ENCODE measurements at regions not wholly inside any gene's neighbourhood (a gene's known extent, or its start where the extent isn't known, plus 50 kb on each side); places are given as distances from the start of the nearest gene placed in this dataset.
"Not testable (repeated sequence)": the region's sequence is repeated elsewhere in the genome, so short reads cannot be mapped to it uniquely, and the experiment has no call there.

DNA sequence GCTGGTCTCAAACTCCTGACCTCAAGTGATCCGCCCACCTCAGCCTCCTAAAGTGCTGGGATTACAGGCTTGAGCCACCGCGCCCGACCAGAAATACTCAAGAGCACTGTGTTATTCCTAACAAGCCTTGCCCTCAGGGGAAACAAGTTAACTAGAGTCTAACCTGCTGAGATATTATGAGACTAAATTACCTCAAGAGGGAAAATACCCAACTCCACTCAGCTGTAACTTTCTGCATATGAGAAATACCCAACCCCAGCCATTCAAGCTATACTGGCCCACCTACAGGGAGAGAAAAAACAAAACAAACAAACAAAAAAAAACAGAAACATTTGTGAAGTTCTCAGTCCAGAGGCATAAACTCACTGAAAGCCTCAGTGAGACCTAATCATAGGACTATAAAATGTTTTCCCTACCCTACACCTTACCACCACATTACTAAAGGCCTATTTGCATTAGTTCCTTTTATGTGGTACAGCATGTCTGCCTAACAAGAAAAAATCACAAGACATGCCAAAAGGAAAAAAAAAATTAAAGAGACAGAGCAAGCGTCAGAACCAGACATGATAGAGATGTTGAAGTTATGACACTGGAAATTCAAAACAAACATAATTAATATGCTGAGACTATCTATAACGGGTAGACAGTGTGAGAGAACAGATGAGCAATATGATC lies 876.0 kb downstream of the FSTL5 start:
- TF ChIP-seq, protein P1, sequence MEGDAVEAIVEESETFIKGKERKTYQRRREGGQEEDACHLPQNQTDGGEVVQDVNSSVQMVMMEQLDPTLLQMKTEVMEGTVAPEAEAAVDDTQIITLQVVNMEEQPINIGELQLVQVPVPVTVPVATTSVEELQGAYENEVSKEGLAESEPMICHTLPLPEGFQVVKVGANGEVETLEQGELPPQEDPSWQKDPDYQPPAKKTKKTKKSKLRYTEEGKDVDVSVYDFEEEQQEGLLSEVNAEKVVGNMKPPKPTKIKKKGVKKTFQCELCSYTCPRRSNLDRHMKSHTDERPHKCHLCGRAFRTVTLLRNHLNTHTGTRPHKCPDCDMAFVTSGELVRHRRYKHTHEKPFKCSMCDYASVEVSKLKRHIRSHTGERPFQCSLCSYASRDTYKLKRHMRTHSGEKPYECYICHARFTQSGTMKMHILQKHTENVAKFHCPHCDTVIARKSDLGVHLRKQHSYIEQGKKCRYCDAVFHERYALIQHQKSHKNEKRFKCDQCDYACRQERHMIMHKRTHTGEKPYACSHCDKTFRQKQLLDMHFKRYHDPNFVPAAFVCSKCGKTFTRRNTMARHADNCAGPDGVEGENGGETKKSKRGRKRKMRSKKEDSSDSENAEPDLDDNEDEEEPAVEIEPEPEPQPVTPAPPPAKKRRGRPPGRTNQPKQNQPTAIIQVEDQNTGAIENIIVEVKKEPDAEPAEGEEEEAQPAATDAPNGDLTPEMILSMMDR (IDR thresholded peaks at IDR 0.05; ENCODE audit: control insufficient read depth, insufficient read depth, low read depth, low read length, missing control alignments) = no peak
- H3K4me3 ChIP-seq (ENCODE audit: control insufficient read depth, low read depth, low read length) = no peak overlapping the region
- no peak for DNase-seq (ENCODE audit: low read depth)

DNA sequence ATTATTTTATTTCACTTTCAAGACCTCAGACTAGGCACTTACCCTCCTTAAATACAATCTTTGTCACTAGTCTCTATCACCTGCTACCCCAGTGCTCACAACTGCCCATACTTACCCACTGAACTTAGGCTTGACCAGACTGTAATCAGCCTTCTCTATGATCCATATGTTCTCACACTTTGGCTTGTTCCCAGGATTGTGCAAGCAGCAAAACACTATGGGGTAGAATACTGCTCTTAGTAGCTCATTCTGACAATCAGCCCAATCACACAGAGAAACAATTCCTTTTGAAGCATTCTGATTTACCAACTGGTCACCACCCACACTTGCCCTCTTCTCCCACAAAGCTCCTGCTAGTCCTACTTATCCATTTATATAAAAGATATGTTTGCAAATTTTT lies 878.3 kb downstream of the FSTL5 start:
- H3K4me3 ChIP-seq (ENCODE audit: control insufficient read depth, low read depth, low read length) = no peak overlapping the region
- TF ChIP-seq, protein P1 (IDR thresholded peaks at IDR 0.05; ENCODE audit: control insufficient read depth, insufficient read depth, low read depth, low read length, missing control alignments) = no peak
- no peak for DNase-seq (ENCODE audit: low read depth)

DNA sequence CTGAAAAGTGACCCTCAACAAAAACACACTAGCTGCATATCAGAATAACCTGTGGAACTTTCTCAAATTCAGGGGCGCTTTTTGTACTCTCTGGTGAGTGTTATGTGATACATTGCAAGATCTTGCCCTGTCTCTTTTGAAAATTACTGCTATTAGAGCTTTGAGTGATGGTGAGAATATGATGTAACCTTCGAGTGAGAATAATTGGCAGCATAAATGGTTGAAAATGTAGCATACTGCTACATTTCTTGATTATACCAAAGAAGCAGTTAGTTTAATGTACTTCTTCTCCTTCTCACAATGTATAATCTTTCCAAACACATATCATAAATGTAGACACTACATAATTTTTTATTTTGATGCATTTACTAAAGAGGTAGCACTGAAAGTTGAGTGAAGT lies 882.9 kb downstream of the FSTL5 start:
- no peak overlapping the region for H3K4me3 ChIP-seq (ENCODE audit: control insufficient read depth, low read depth, low read length)
- no peak for DNase-seq (ENCODE audit: low read depth)
- TF ChIP-seq, protein P1 (IDR thresholded peaks at IDR 0.05; ENCODE audit: control insufficient read depth, insufficient read depth, low read depth, low read length, missing control alignments) = no peak

DNA sequence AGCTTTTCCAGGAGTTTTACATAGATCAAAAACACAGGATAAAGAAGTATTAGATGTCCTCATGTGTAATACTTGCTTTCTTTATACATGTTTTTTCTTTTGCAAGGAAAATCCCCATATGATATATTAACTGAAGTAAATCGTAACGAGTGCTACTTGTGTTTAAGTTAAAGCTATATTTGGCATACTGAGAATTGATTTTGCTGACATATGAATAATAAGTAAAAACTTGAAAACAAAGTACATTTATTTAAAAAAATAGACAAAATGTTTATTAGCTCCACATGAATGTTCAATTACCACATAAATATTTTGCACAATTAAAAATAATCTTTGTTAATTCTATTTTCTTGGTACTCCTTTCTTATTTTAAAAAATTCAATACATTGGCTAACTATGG lies 884.7 kb downstream of the FSTL5 start:
- TF ChIP-seq, protein P1 (IDR thresholded peaks at IDR 0.05; ENCODE audit: control insufficient read depth, insufficient read depth, low read depth, low read length, missing control alignments) = no peak
- no peak overlapping the region for H3K4me3 ChIP-seq (ENCODE audit: control insufficient read depth, low read depth, low read length)
- no peak for DNase-seq (ENCODE audit: low read depth)

DNA sequence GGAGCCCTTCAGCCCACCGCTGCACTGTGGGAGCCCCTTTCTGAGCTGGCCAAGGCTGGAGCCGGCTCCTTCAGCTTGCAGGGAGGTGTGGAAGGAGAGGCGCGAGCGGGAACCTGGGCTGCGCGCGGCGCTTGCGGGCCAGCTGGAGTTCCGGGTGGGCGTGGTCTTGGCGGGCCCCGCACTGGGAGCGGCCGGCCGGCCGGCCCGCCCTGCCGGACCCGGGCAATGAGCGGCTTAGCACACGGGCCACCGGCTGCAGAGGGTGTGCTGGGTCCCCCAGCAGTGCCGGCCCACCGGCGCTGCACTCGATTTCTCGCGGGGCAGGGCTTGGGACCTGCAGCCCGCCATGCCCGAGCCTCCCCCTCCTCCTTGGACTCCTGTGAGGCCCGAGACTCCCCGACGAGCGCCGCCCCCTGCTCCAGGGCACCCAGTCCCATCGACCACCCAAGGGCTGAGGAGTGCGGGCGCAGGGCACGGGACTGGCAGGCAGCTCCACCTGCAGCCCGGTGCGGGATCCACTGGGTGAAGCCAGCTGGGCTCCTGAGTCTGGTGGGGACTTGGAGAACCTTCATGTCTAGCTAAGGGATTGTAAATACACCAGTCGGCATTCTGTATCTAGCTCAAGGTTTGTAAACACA lies 886.5 kb downstream of the FSTL5 start:
- not testable (repeated sequence) for DNase-seq (ENCODE audit: low read depth); H3K4me3 ChIP-seq (ENCODE audit: control insufficient read depth, low read depth, low read length)

DNA sequence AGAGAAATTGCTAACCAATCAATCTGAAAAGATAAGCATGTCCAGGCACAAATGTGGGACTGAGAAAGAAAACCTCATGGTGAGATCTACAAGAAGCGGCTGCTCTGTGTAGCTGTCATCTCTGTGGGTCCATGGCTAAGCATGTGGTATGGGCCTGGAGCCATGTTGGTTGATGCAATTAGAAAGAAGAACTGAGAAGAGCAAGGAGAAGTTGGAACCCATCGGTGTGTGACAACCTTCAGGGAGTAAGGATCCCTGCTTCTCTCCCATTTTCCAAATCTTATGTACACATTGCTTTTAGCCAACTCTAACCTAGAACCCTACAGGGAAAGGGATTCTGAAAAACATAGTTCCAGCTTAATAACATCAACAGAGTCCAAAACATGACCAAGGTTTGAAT lies 890.2 kb downstream of the FSTL5 start:
- DNase-seq (ENCODE audit: low read depth) = no peak
- TF ChIP-seq, protein P1 (IDR thresholded peaks at IDR 0.05; ENCODE audit: control insufficient read depth, insufficient read depth, low read depth, low read length, missing control alignments) = no peak

DNA sequence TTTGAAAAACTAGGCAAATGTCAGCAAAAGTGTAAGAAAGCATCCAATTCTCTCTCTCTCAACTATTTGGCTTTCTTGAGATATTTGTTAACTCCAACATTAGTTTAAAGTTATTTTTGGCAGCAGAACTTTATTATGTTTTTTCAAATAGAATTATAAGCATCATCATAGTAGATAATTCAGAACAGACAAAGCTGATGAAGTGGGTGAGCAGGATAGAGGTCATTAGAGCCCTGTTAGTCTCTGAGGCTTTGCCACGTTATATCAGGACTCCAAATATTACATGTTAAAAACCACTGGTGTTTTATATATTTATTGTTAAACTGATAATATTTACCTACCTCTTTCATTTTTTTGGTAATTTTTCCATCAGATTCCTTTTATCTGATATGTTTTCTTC lies 903.0 kb downstream of the FSTL5 start:
- H3K4me3 ChIP-seq (ENCODE audit: control insufficient read depth, low read depth, low read length) = no peak overlapping the region
- DNase-seq (ENCODE audit: low read depth) = no peak

More for the DNA sequence above, 890.2 kb downstream of the FSTL5 start:
- H3K4me3 ChIP-seq (ENCODE audit: control insufficient read depth, low read depth, low read length) = no peak overlapping the region

More for the DNA sequence above, 903.0 kb downstream of the FSTL5 start:
- TF ChIP-seq, protein P1 (IDR thresholded peaks at IDR 0.05; ENCODE audit: control insufficient read depth, insufficient read depth, low read depth, low read length, missing control alignments) = no peak

Measured in AG09309 (cell line).